Effector CD8-positive, alpha-beta T cell (primary cell): ENCODE measurements at regions not wholly inside any gene's neighbourhood (a gene's known extent, or its start where the extent isn't known, plus 50 kb on each side); places are given as distances from the start of the nearest gene placed in this dataset.
"Not testable (repeated sequence)": the region's sequence is repeated elsewhere in the genome, so short reads cannot be mapped to it uniquely, and the experiment has no call there.

Experiments
- DNase-seq: peaks from one replicate; lab custom pipeline; 2025; lab: John Stamatoyannopoulos, UW

GRCh38 chr15:93823971-93824913 is 407.1 kb upstream of the MCTP2 start:
- no peak for DNase-seq

GRCh38 chr15:93820566-93820965 is 410.8 kb upstream of the MCTP2 start:
- no peak for DNase-seq

DNA sequence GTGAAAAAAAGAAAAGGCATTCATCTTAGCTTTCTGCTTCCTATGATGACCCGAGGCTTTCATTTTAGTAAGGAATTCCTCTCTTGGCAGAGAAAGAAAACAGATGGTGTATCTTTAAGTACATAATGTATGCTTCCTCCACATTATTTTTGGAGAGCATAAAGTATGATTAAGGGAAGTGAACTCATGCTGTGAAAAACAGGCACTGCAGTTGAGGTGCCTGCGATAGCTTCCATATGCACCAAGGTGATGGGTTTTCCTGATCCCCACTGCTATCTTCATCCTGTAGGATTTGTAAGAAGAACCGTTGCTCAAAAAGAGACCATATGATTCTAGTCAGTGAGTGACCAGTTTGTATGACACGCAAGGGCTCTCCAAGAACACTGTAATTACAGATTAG is 411.5 kb upstream of the MCTP2 start:
- no peak for DNase-seq

DNA sequence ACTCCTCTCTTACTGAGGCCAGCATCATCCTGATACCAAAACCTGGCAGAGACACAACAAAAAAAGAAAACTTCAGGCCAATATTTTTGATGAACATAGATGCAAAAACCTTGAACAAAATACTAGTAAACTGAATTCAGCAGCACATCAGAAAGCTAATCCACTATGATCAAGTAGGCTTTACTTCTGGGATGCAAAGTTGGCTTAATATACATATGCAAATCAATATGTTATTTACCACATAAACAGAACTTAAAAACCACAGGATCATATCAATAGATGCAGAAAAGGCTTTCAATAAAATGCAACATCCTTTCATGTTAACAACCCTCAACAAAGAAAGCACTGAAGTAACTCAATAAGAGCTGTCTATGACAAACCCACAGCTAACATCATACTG is 414.5 kb upstream of the MCTP2 start:
- no peak for DNase-seq

GRCh38 chr15:93811305-93811704 is 420.1 kb upstream of the MCTP2 start:
- no peak for DNase-seq

DNA sequence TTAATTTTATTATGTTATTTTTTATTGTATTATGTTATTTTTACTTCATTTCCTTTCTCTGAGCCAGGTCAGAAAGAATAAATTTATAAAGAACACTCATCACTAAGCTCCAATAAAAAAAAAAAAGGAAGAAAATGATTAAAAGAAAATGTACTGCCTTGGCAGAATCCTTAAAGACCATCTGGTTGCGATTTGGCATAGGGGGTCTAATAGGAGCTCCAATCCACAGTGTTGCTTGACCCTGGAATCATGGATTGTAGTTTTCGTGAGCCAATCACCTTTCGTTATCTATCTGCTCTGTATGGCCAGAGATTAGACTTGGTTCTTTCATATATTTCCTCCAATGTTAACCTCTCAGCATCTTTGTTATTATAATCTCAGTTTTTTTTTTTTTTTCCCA is 421.8 kb upstream of the MCTP2 start:
- no peak for DNase-seq

DNA sequence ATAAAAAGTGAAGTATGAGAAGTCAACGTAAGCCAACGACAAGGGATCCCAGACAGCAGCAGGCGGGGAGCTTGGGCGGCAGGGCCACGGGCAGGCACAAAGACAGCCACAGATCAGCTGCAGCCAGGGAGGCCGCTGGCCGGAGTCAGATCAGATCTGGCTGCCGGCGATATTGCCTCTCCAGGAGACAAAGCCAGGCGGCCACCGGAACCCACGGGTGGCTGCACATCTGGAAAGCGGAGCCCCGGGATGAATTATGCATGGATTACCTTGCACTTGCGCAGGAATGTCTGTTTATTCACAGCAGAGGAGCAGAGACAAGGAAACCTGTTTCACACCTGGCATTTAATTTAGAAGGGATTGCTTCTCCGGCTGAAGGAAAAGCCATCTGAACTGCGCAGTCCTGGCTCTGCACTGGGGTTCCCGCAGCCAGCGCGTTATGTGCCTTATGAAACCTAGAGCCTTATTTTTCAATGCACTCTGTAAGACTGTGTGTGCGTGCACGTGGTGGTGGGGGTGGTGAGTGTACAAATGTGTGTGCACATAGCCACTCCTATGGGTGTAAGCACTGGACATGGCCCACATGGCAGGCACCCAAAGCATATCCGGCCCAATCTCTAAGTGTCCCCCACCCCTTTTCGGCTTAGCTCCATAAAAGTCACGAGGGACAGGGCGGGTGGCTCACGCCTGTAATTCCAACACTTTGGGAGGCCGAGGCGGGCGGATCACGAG is 427.8 kb upstream of the MCTP2 start:
- no peak for DNase-seq

DNA sequence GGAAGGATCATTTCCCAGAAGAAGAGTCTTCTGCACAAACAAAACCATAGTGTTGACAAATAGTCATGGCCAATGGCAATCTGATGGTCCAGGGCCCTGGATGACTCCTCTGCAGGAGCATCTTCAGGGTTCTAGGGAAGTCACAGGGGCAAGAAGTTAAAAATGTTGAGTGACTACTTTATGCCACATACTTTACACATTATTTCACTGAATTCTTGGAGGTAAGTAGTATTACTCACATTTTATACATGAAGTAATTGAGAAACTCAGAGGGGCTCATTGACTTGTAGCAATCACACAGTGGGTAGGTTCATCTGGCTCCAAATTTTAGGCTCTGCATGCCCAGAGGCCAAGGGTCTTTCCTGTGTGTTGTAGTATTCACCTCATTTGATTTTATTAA is 430.2 kb upstream of the MCTP2 start:
- DNase-seq: no peak

DNA sequence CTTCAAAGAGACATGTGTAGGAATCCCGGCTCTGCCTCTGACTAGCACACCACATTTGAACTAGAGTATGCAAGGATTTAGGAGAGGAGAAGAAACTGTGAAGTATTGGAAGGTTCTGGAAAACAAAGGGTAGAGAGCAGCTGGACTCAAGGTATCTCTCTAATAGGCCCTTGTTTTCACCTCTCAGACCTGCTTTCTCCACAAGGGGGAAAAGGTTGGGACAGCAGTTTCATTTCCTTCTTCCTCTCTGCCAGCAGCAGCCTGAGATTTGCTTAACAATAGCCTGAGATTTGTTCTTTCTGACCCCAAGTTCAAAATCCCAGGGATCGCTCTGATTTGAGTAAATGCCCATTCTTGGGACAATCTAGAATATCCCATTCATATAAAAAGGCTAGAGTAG is 430.6 kb upstream of the MCTP2 start:
- no peak for DNase-seq

- DNase-seq: no peak
Observed at GRCh38 chr15:93789441-93789840, 441.9 kb upstream of the MCTP2 start.

DNA sequence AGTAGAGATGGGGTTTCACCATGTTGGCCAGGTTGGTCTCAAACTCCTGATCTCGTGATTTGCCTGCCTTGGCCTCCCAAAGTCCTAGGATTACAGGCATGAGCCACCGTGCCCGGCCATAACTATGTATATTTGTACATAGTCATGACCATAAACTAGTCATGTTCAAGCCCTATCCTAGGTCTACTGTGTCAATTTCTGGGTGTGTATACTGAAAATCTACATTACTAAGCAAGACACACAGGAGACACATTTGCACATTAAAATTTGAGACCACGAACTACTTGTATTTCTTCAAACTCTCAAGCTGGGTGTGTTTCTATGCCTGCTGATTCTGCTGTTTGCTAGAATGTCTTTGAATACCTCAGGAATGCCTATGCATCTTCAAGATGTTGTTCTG is 451.3 kb upstream of the MCTP2 start:
- DNase-seq: no peak

- DNase-seq: no peak
Observed at GRCh38 chr15:93779341-93779740, 452.0 kb upstream of the MCTP2 start.

GRCh38 chr15:93771196-93772030 is 459.9 kb upstream of the MCTP2 start:
- DNase-seq: no peak

- no peak for DNase-seq
Observed at GRCh38 chr15:93770788-93771187, 460.6 kb upstream of the MCTP2 start.

GRCh38 chr15:93762036-93762435 is 469.3 kb upstream of the MCTP2 start:
- DNase-seq: no peak

- DNase-seq: no peak
Observed at GRCh38 chr15:93759629-93760028, 471.7 kb upstream of the MCTP2 start.

GRCh38 chr15:93758824-93759223 is 472.5 kb upstream of the MCTP2 start:
- DNase-seq: no peak

DNA sequence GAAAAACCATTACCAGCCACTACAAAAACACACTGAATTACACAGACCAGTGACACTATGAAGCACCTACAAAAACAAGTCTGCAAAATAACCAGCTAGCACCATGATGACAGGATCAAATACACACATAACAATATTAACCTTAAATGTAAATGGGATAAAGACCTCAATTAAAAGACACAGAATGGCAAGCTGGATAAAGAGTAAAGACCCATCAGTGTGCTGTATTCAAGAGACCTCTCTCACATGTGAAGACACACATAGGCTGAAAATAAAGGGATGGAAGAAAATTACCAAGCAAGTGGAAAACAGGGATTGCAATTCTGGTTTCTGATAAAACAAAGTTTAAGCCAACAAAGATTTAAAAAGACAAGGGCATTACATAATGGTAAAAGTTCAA is 482.7 kb upstream of the MCTP2 start:
- no peak for DNase-seq

GRCh38 chr15:93734976-93735375 is 496.4 kb upstream of the MCTP2 start:
- not testable (repeated sequence) for DNase-seq

DNA sequence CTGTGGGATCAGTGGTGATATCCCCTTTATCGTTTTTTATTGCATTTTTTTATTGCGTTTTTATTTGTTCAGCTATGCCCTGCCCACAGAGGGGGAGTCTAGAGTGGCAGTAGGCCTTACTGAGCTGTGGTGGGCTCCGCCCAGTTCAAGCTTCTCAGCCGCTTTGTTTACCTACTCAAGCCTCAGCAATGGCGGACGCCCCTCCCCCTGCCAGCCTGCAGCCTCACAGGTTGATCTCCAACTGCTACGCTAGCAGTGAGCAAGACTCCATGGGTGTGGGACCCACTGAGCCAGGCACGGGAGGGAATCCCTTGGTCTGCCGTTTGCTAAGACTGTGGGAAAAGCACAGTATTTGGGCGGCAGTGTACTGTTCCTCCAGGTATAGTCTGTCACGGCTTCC is 500.6 kb upstream of the MCTP2 start:
- DNase-seq: no peak

GRCh38 chr15:93722165-93722564 is 509.2 kb upstream of the MCTP2 start:
- DNase-seq: no peak

DNA sequence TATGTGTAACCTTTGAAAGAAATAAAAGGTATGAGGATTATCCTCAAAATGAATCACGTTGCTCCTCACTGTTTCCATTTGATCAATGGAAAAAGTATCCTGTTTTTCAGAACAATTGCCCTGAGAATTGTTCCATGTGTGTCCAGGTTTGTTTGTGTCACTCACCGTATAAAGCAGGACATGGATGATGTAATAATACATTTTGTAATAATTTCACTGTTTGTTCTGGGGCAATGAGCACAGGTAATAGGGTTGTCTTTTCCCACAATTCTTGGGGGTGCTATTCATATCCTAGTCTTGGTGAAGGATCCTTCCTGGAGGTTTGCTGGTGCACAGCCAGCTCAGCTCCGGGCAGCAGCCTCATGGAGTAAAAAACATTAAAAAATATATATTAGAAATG is 510.8 kb upstream of the MCTP2 start:
- DNase-seq: no peak
